Thoracic aorta (tissue), 2 donors: ENCODE measurements at regions not wholly inside any gene's neighbourhood (a gene's known extent, or its start where the extent isn't known, plus 50 kb on each side); places are given as distances from the start of the nearest gene placed in this dataset.

Experiments
- ATAC-seq: fragments of 150-250 bp; one replicate; pipeline ENCODE4 v1.8.0; 2017; ENCODE audit warnings: low read depth; ENCODE audit not compliant: insufficient number of reproducible peaks, low FRiP score
- DNase-seq: peaks from one replicate; pipeline ENCODE4 v3.0.0-alpha.2; 2020; ENCODE audit warnings: low spot score
- H3K27ac ChIP-seq, 2 donors: fragments of 200-600 bp; sonication (generic); 1 replicate in 1 of 2; 2 replicates in 1 of 2; pipeline ENCODE4 v1.5.1; 2016; ENCODE audit warnings: mild to moderate bottlenecking in 2 of 2, moderate library complexity in 2 of 2
- H3K27me3 ChIP-seq: fragments of 200-600 bp; sonication (generic); replicated peaks from 2 replicates; pipeline ENCODE4 v1.6.0; 2016; ENCODE audit warnings: mild to moderate bottlenecking; ENCODE audit not compliant: insufficient read depth
- H3K36me3 ChIP-seq: fragments of 200-600 bp; sonication (generic); one replicate; pipeline ENCODE4 v1.5.1; 2016
- H3K4me1 ChIP-seq, 2 donors: fragments of 200-600 bp; sonication (generic); 1 replicate in 1 of 2; 2 replicates in 1 of 2; pipeline versions ENCODE4 v1.5.1 to v1.6.0; 2016; ENCODE audit warnings: low read depth in 2 of 2, mild to moderate bottlenecking in 1 of 2; ENCODE audit not compliant: control insufficient read depth in 1 of 2
- H3K4me3 ChIP-seq: fragments of 200-600 bp; sonication (generic); 2 replicates; pipeline ENCODE4 v1.5.1; 2016; ENCODE audit warnings: mild to moderate bottlenecking
- H3K9me3 ChIP-seq: fragments of 200-600 bp; sonication (generic); 2 replicates; pipeline ENCODE4 v1.5.1; 2016
- TF ChIP-seq, protein P1 (sequence below): fragments of 200-600 bp; sonication (generic); IDR thresholded peaks from one replicate; pipeline ENCODE4 v1.5.1; 2019; ENCODE audit warnings: antibody characterized with exemption

DNA sequence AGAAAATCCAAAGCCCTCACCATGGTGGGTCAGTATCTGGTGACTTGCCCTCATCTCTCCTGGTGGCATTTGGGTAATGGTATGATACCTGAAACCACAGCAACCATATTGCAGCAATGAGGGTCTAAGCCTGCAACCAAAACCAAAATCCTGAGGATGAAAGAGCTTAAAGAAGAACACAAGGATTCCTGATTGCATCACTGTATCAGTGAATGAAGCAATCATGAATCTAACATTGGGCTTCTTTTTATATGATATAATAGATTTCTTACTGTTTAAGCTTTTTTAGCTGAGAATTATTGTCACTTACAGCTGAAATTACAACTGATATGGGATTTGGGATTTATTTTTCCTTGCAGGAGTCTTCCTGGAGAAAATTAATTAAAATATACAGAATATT, 269.9 kb downstream of the MEF2C start:
- H3K4me3 ChIP-seq: no peak overlapping the region
- no peak overlapping the region for H3K27ac ChIP-seq
- TF ChIP-seq, protein P1, sequence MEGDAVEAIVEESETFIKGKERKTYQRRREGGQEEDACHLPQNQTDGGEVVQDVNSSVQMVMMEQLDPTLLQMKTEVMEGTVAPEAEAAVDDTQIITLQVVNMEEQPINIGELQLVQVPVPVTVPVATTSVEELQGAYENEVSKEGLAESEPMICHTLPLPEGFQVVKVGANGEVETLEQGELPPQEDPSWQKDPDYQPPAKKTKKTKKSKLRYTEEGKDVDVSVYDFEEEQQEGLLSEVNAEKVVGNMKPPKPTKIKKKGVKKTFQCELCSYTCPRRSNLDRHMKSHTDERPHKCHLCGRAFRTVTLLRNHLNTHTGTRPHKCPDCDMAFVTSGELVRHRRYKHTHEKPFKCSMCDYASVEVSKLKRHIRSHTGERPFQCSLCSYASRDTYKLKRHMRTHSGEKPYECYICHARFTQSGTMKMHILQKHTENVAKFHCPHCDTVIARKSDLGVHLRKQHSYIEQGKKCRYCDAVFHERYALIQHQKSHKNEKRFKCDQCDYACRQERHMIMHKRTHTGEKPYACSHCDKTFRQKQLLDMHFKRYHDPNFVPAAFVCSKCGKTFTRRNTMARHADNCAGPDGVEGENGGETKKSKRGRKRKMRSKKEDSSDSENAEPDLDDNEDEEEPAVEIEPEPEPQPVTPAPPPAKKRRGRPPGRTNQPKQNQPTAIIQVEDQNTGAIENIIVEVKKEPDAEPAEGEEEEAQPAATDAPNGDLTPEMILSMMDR: no peak
- no peak for ATAC-seq
- no peak for DNase-seq
- no peaks in the 10 kb centered on the region for H3K36me3 ChIP-seq
- H3K27me3 ChIP-seq: no peaks in the 10 kb centered on the region
- peaks cover 5% of the 10 kb centered on the region for H3K9me3 ChIP-seq
- no peaks in the 10 kb centered on the region for H3K4me1 ChIP-seq

DNA sequence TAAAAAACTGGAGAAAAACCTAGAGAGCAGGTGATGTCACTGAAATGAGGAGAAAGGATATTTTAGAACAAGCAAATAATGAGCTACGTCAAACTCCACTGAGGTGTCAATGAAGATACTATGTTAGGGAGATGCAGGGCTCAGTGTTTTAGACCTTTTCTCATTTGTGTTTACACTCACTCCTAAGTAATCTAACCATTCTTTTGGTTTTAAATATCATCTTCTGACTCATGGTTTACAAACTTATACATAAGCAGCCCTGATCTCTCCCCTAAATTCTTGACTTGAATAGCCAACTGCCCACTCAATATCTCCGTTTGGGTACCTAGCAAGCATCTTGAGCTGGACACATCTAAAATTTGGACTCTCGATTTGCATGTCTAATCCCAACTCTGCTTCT, 272.4 kb downstream of the MEF2C start:
- DNase-seq (no peak), ATAC-seq (no peak)
- Histone ChIP-seq H3K4me1 (no peaks in the 10 kb centered on the region), H3K27me3 (no peaks in the 10 kb centered on the region), H3K36me3 (no peaks in the 10 kb centered on the region), H3K27ac (no peak overlapping the region), H3K9me3 (peaks cover 5% of the 10 kb centered on the region), H3K4me3 (no peak overlapping the region)
- TF ChIP-seq, protein P1: no peak

DNA sequence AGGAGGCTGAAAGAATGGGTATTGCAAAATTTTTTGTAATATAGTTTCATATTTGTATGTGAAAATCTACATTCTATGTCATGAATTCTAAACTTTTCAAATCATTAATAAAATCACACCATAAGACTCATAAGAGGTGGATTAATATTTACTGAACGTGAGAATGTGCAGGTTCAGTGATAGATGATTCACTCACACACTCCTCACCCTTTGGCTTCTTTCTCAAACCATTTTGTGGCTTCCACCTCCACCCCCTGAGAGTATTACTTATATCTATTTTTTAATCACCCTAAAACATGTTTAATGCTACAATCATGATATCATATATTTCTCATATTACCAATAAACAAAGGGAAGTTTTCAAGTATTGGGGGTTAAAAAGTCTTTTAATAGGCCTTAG, 275.5 kb downstream of the MEF2C start:
- TF ChIP-seq, protein P1: no peak
- Histone ChIP-seq H3K4me1 (no peaks in the 10 kb centered on the region), H3K36me3 (no peaks in the 10 kb centered on the region), H3K27ac (no peak overlapping the region), H3K4me3 (no peak overlapping the region), H3K9me3 (no peaks in the 10 kb centered on the region), H3K27me3 (no peaks in the 10 kb centered on the region)
- ATAC-seq: no peak
- DNase-seq: no peak

DNA sequence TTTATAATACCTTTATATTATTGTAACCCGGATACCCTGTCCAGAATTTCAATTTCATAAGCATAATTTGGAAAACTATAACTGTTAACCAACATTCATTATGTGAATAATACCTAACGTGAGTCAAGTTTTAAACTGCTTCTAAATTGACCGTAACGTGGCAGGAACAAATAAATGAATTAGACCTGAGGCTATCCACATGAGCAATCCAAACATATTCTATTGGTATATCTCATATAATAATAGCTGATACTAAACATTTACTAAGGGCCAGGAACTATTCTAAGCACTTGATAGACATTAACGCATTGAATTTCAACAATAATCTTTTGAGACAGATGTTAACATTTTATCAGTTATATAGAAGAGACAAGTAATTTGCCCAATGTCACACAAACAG, 276.4 kb downstream of the MEF2C start:
- no peak overlapping the region for H3K4me3 ChIP-seq
- no peaks in the 10 kb centered on the region for H3K36me3 ChIP-seq
- H3K27ac ChIP-seq: no peak overlapping the region
- no peaks in the 10 kb centered on the region for H3K27me3 ChIP-seq
- DNase-seq: no peak
- H3K9me3 ChIP-seq: no peaks in the 10 kb centered on the region
- TF ChIP-seq, protein P1: no peak
- ATAC-seq: no peak
- no peaks in the 10 kb centered on the region for H3K4me1 ChIP-seq

DNA sequence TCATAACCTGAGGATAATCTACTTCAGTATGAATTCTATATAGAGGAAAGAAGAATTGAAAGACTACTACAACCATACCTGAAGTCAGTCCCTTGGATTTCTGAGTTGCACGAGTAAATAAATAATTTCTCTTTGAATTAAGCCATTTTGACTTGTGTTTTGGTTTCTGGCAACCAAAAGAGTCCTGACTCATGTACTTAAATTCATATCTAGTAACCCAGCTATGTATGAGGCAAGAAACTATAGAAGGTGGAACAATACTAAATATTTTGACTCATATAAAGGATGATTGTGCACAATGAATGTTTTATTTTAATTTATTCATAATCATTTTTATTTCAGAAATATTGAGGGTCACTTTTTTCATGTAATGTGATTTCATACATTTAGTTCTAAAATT, 276.8 kb downstream of the MEF2C start:
- TF ChIP-seq, protein P1: no peak

More for the DNA sequence above, 276.8 kb downstream of the MEF2C start:
- no peak for ATAC-seq
- Histone ChIP-seq H3K36me3 (no peaks in the 10 kb centered on the region), H3K27ac (no peak overlapping the region), H3K4me1 (no peaks in the 10 kb centered on the region), H3K9me3 (no peaks in the 10 kb centered on the region), H3K27me3 (no peaks in the 10 kb centered on the region), H3K4me3 (no peak overlapping the region)
- no peak for DNase-seq
